ENCODE measurements at regions not wholly inside any gene's neighbourhood (a gene's known extent, or its start where the extent isn't known, plus 50 kb on each side); places are given as distances from the start of the nearest gene placed in this dataset.

- no peaks in the 10 kb centered on the region for H3K36me3 ChIP-seq (ENCODE audit: control insufficient read depth, insufficient read depth, low read length)
- DNase-seq, result no peak
- no peaks in the 10 kb centered on the region for H3K79me2 ChIP-seq (ENCODE audit: control insufficient read depth, insufficient read depth, low read length)
- no peak overlapping the region for H4K8ac ChIP-seq (ENCODE audit: low read depth, low read length)
- no peaks in the 10 kb centered on the region for H3K4me1 ChIP-seq (ENCODE audit: control insufficient read depth, low read depth, low read length)
- no peak overlapping the region for H2BK5ac ChIP-seq (ENCODE audit: low read length)
- no peak overlapping the region for H2BK120ac ChIP-seq (ENCODE audit: low read depth, low read length)
- H3K4ac ChIP-seq (ENCODE audit: low read depth, low read length), result no peak overlapping the region
- no peak overlapping the region for H3K23ac ChIP-seq (ENCODE audit: low read length)
- no peak overlapping the region for H3K18ac ChIP-seq (ENCODE audit: low read length)
- no peak overlapping the region for H4K5ac ChIP-seq (ENCODE audit: low read length)
- H3K56ac ChIP-seq (ENCODE audit: low read length), result no peak overlapping the region
- H2BK15ac ChIP-seq (replicated peaks; ENCODE audit: low read depth), result no peak overlapping the region
- no peaks in the 10 kb centered on the region for H3K79me1 ChIP-seq (ENCODE audit: low read length)
- no CpG with 5 or more reads among the region's 3 CpGs for WGBS (ENCODE audit: extremely low coverage, insufficient coverage, low lambda C conversion rate)
- no peak overlapping the region for H2AK5ac ChIP-seq (ENCODE audit: low read length)
- no peak overlapping the region for H3K27ac ChIP-seq (ENCODE audit: low read depth, low read length)
- H3K27me3 ChIP-seq (ENCODE audit: insufficient read depth, low read length, poor library complexity), result no peaks in the 10 kb centered on the region
- no peak overlapping the region for H3K9ac ChIP-seq (ENCODE audit: low read length)
- no peak overlapping the region for H3K4me3 ChIP-seq (ENCODE audit: low read length)
- H3K4me2 ChIP-seq (ENCODE audit: low read length), result no peak overlapping the region
Measured at GRCh38 chr2:236879416-236879963, 206.2 kb upstream of the COPS8 start.

- Histone ChIP-seq H4K8ac (ENCODE audit: low read depth, low read length) (no peak overlapping the region), H3K4me2 (ENCODE audit: low read length) (no peak overlapping the region), H2BK120ac (ENCODE audit: low read depth, low read length) (no peak overlapping the region), H3K4ac (ENCODE audit: low read depth, low read length) (no peak overlapping the region), H2BK15ac (replicated peaks; ENCODE audit: low read depth) (no peak overlapping the region), H3K56ac (ENCODE audit: low read length) (no peak overlapping the region), H2AK5ac (ENCODE audit: low read length) (no peak overlapping the region), H2BK5ac (ENCODE audit: low read length) (no peak overlapping the region), H3K79me2 (ENCODE audit: control insufficient read depth, insufficient read depth, low read length) (no peaks in the 10 kb centered on the region), H4K5ac (ENCODE audit: low read length) (no peak overlapping the region), H3K23ac (ENCODE audit: low read length) (no peak overlapping the region), H3K4me3 (ENCODE audit: low read length) (no peak overlapping the region), H3K27ac (ENCODE audit: low read depth, low read length) (no peak overlapping the region), H3K27me3 (ENCODE audit: insufficient read depth, low read length, poor library complexity) (no peaks in the 10 kb centered on the region), H3K79me1 (ENCODE audit: low read length) (no peaks in the 10 kb centered on the region), H3K9ac (ENCODE audit: low read length) (no peak overlapping the region), H3K36me3 (ENCODE audit: control insufficient read depth, insufficient read depth, low read length) (no peaks in the 10 kb centered on the region), H3K18ac (ENCODE audit: low read length) (no peak overlapping the region), H3K4me1 (ENCODE audit: control insufficient read depth, low read depth, low read length) (no peaks in the 10 kb centered on the region)
- no peak for DNase-seq
- no CpG with 5 or more reads among the region's 2 CpGs for WGBS (ENCODE audit: extremely low coverage, insufficient coverage, low lambda C conversion rate)
Measured at GRCh38 chr2:236882074-236882473, 203.6 kb upstream of the COPS8 start.

- Histone ChIP-seq H2BK5ac (ENCODE audit: low read length) (no peak overlapping the region), H3K36me3 (ENCODE audit: control insufficient read depth, insufficient read depth, low read length) (no peaks in the 10 kb centered on the region), H3K79me2 (ENCODE audit: control insufficient read depth, insufficient read depth, low read length) (no peaks in the 10 kb centered on the region), H3K27ac (ENCODE audit: low read depth, low read length) (no peak overlapping the region), H3K4ac (ENCODE audit: low read depth, low read length) (no peak overlapping the region), H2AK5ac (ENCODE audit: low read length) (no peak overlapping the region), H4K5ac (ENCODE audit: low read length) (no peak overlapping the region), H3K27me3 (ENCODE audit: insufficient read depth, low read length, poor library complexity) (no peaks in the 10 kb centered on the region), H3K4me1 (ENCODE audit: control insufficient read depth, low read depth, low read length) (peaks cover 4% of the 10 kb centered on the region), H3K56ac (ENCODE audit: low read length) (no peak overlapping the region), H2BK15ac (replicated peaks; ENCODE audit: low read depth) (no peak overlapping the region), H3K4me3 (ENCODE audit: low read length) (no peak overlapping the region), H3K4me2 (ENCODE audit: low read length) (no peak overlapping the region), H2BK120ac (ENCODE audit: low read depth, low read length) (no peak overlapping the region), H3K79me1 (ENCODE audit: low read length) (no peaks in the 10 kb centered on the region), H3K9ac (ENCODE audit: low read length) (no peak overlapping the region), H4K8ac (ENCODE audit: low read depth, low read length) (no peak overlapping the region), H3K23ac (ENCODE audit: low read length) (no peak overlapping the region), H3K18ac (ENCODE audit: low read length) (no peak overlapping the region)
- no peak for DNase-seq
- WGBS (ENCODE audit: extremely low coverage, insufficient coverage, low lambda C conversion rate), result no CpG with 5 or more reads among the region's 7 CpGs
Measured at GRCh38 chr2:236882930-236883329, 202.8 kb upstream of the COPS8 start.

GRCh38 chr2:236883819-236884218 lies 201.9 kb upstream of the COPS8 start:
- Histone ChIP-seq H4K5ac (ENCODE audit: low read length) (no peak overlapping the region), H3K4me2 (ENCODE audit: low read length) (no peak overlapping the region), H3K23ac (ENCODE audit: low read length) (no peak overlapping the region), H3K18ac (ENCODE audit: low read length) (no peak overlapping the region), H3K4me1 (ENCODE audit: control insufficient read depth, low read depth, low read length) (peaks cover 4% of the 10 kb centered on the region), H3K79me2 (ENCODE audit: control insufficient read depth, insufficient read depth, low read length) (no peaks in the 10 kb centered on the region), H3K56ac (ENCODE audit: low read length) (no peak overlapping the region), H4K8ac (ENCODE audit: low read depth, low read length) (no peak overlapping the region), H2AK5ac (ENCODE audit: low read length) (no peak overlapping the region), H3K27ac (ENCODE audit: low read depth, low read length) (no peak overlapping the region), H2BK15ac (replicated peaks; ENCODE audit: low read depth) (no peak overlapping the region), H3K9ac (ENCODE audit: low read length) (no peak overlapping the region), H3K36me3 (ENCODE audit: control insufficient read depth, insufficient read depth, low read length) (no peaks in the 10 kb centered on the region), H3K4me3 (ENCODE audit: low read length) (no peak overlapping the region), H2BK120ac (ENCODE audit: low read depth, low read length) (no peak overlapping the region), H3K4ac (ENCODE audit: low read depth, low read length) (no peak overlapping the region), H3K79me1 (ENCODE audit: low read length) (no peaks in the 10 kb centered on the region), H2BK5ac (ENCODE audit: low read length) (no peak overlapping the region), H3K27me3 (ENCODE audit: insufficient read depth, low read length, poor library complexity) (no peaks in the 10 kb centered on the region)
- no peak for DNase-seq
- WGBS (ENCODE audit: extremely low coverage, insufficient coverage, low lambda C conversion rate), result no CpG with 5 or more reads among the region's 1 CpG

- H2BK5ac ChIP-seq (ENCODE audit: low read length), result no peak overlapping the region
- DNase-seq, result no peak
- H3K4me3 ChIP-seq (ENCODE audit: low read length), result no peak overlapping the region
- H3K27me3 ChIP-seq (ENCODE audit: insufficient read depth, low read length, poor library complexity), result no peaks in the 10 kb centered on the region
- no peak overlapping the region for H4K5ac ChIP-seq (ENCODE audit: low read length)
- H3K36me3 ChIP-seq (ENCODE audit: control insufficient read depth, insufficient read depth, low read length), result no peaks in the 10 kb centered on the region
- no peak overlapping the region for H3K9ac ChIP-seq (ENCODE audit: low read length)
- no peak overlapping the region for H3K18ac ChIP-seq (ENCODE audit: low read length)
- H2BK15ac ChIP-seq (replicated peaks; ENCODE audit: low read depth), result no peak overlapping the region
- H2BK120ac ChIP-seq (ENCODE audit: low read depth, low read length), result no peak overlapping the region
- H3K79me1 ChIP-seq (ENCODE audit: low read length), result no peaks in the 10 kb centered on the region
- H4K8ac ChIP-seq (ENCODE audit: low read depth, low read length), result no peak overlapping the region
- H3K4me2 ChIP-seq (ENCODE audit: low read length), result no peak overlapping the region
- no peak overlapping the region for H2AK5ac ChIP-seq (ENCODE audit: low read length)
- no peak overlapping the region for H3K4ac ChIP-seq (ENCODE audit: low read depth, low read length)
- WGBS (ENCODE audit: extremely low coverage, insufficient coverage, low lambda C conversion rate), result no CpG with 5 or more reads among the region's 5 CpGs
- H3K79me2 ChIP-seq (ENCODE audit: control insufficient read depth, insufficient read depth, low read length), result no peaks in the 10 kb centered on the region
- peaks cover 10% of the 10 kb centered on the region for H3K4me1 ChIP-seq (ENCODE audit: control insufficient read depth, low read depth, low read length)
- H3K56ac ChIP-seq (ENCODE audit: low read length), result no peak overlapping the region
- H3K23ac ChIP-seq (ENCODE audit: low read length), result no peak overlapping the region
- no peak overlapping the region for H3K27ac ChIP-seq (ENCODE audit: low read depth, low read length)
Measured at GRCh38 chr2:236884569-236885175, 201.0 kb upstream of the COPS8 start.

- Histone ChIP-seq H2BK15ac (replicated peaks; ENCODE audit: low read depth) (no peak overlapping the region), H2BK120ac (ENCODE audit: low read depth, low read length) (no peak overlapping the region), H3K27ac (ENCODE audit: low read depth, low read length) (no peak overlapping the region), H4K5ac (ENCODE audit: low read length) (no peak overlapping the region), H2BK5ac (ENCODE audit: low read length) (no peak overlapping the region), H2AK5ac (ENCODE audit: low read length) (no peak overlapping the region), H3K4me3 (ENCODE audit: low read length) (no peak overlapping the region), H3K79me2 (ENCODE audit: control insufficient read depth, insufficient read depth, low read length) (no peaks in the 10 kb centered on the region), H3K4me1 (ENCODE audit: control insufficient read depth, low read depth, low read length) (peaks cover 12% of the 10 kb centered on the region), H3K56ac (ENCODE audit: low read length) (no peak overlapping the region), H3K23ac (ENCODE audit: low read length) (no peak overlapping the region), H3K4ac (ENCODE audit: low read depth, low read length) (no peak overlapping the region), H3K18ac (ENCODE audit: low read length) (no peak overlapping the region), H3K9ac (ENCODE audit: low read length) (no peak overlapping the region), H3K36me3 (ENCODE audit: control insufficient read depth, insufficient read depth, low read length) (no peaks in the 10 kb centered on the region), H3K4me2 (ENCODE audit: low read length) (no peak overlapping the region), H3K79me1 (ENCODE audit: low read length) (no peaks in the 10 kb centered on the region), H4K8ac (ENCODE audit: low read depth, low read length) (no peak overlapping the region), H3K27me3 (ENCODE audit: insufficient read depth, low read length, poor library complexity) (no peaks in the 10 kb centered on the region)
- WGBS (ENCODE audit: extremely low coverage, insufficient coverage, low lambda C conversion rate), result no CpG with 5 or more reads among the region's 8 CpGs
- DNase-seq, result no peak
Measured at GRCh38 chr2:236886456-236886855, 199.2 kb upstream of the COPS8 start.

All from mesendoderm (in vitro differentiated cells).